ENCODE measurements at regions not wholly inside any gene's neighbourhood (a gene's known extent, or its start where the extent isn't known, plus 50 kb on each side); places are given as distances from the start of the nearest gene placed in this dataset.

DNA sequence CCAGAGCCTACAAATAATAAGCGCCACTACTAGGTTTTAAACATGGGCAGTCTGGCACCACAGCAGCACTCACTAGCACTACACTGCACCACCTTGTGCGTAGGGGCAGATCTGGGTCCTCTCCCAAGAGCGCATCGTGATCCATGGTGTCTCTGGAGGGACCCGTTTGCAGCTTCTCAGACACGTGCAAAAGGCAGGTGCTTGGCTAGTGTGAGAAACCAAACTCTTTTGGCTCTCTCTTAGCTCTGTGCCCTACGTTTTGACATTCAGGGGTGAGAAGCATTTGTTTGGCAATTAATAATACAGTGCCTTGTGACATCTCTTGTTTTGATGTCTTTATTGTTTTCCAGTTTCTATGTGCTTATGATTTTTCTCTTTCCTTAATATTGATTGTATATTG is 75.4 kb upstream of the EGFLAM start:
- no peak for TF ChIP-seq POLR2A (IDR thresholded peaks at IDR 0.05; ENCODE audit: extremely low read depth, insufficient read length)
- TF ChIP-seq, protein P1, sequence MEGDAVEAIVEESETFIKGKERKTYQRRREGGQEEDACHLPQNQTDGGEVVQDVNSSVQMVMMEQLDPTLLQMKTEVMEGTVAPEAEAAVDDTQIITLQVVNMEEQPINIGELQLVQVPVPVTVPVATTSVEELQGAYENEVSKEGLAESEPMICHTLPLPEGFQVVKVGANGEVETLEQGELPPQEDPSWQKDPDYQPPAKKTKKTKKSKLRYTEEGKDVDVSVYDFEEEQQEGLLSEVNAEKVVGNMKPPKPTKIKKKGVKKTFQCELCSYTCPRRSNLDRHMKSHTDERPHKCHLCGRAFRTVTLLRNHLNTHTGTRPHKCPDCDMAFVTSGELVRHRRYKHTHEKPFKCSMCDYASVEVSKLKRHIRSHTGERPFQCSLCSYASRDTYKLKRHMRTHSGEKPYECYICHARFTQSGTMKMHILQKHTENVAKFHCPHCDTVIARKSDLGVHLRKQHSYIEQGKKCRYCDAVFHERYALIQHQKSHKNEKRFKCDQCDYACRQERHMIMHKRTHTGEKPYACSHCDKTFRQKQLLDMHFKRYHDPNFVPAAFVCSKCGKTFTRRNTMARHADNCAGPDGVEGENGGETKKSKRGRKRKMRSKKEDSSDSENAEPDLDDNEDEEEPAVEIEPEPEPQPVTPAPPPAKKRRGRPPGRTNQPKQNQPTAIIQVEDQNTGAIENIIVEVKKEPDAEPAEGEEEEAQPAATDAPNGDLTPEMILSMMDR (IDR thresholded peaks at IDR 0.05; ENCODE audit: low read depth, low read length), result no peak
- TF ChIP-seq, protein P2, sequence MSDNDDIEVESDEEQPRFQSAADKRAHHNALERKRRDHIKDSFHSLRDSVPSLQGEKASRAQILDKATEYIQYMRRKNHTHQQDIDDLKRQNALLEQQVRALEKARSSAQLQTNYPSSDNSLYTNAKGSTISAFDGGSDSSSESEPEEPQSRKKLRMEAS (IDR thresholded peaks at IDR 0.05; ENCODE audit: low read depth, low read length), result no peak
